Panc1 (cell line): ENCODE measurements at regions not wholly inside any gene's neighbourhood (a gene's known extent, or its start where the extent isn't known, plus 50 kb on each side); places are given as distances from the start of the nearest gene placed in this dataset.

ENCODE experiments used
- ATAC-seq: fragments of 200-7000 bp; cut with Tn5 transposase; 2 replicates; pipeline ENCODE4 v1.9.1; 2020; ENCODE audit warnings: mild to moderate bottlenecking, moderate library complexity
- BruUV-seq: library from RNA; stranded (reverse); fragments of 400-500 nt; replicated peaks from 2 replicates; lab custom pipeline; 2021; lab: Mats Ljungman, UMichigan
- CTCF ChIA-PET: fragments of 300-600 bp; sonication (Branson Sonifier 250); formaldehyde crosslinking; loops from one replicate; lab custom pipeline; 2022; ENCODE audit warnings: antibody characterized with exemption; lab: Charles Lee
- POLR2A ChIA-PET: fragments of 300-600 bp; sonication (Branson Sonifier 250); formaldehyde crosslinking; loops from one replicate; lab custom pipeline; 2022; ENCODE audit warnings: antibody characterized with exemption; lab: Charles Lee
- DNase-seq: peaks from one replicate; pipeline ENCODE4 v3.0.0-alpha.2; 2010; ENCODE audit warnings: low read depth, low spot score
- H3K27ac ChIP-seq: 2 replicates; pipeline ENCODE4 v1.5.1; 2011; ENCODE audit warnings: mild to moderate bottlenecking, low read length, inconsistent platforms
- H3K27me3 ChIP-seq: fragments of 200-500 bp; sonication (Bioruptor generic); 2 replicates; pipeline ENCODE4 v1.6.0; 2014; ENCODE audit warnings: low read length, inconsistent platforms; ENCODE audit not compliant: control insufficient read depth, insufficient read depth
- H3K36me3 ChIP-seq: fragments of 200-500 bp; sonication (Bioruptor generic); 2 replicates; pipeline ENCODE4 v1.5.1; 2014; ENCODE audit warnings: inconsistent platforms, mild to moderate bottlenecking, low read length, moderate library complexity; ENCODE audit not compliant: control insufficient read depth, insufficient read depth
- H3K4me1 ChIP-seq: 2 replicates; pipeline ENCODE4 v1.5.1; 2011; ENCODE audit warnings: inconsistent platforms, mild to moderate bottlenecking, low read length, moderate library complexity; ENCODE audit not compliant: control insufficient read depth, insufficient read depth
- H3K4me3 ChIP-seq, 2 experiments: 2 replicates each; pipeline ENCODE4 v1.5.1; 2011 to 2012; ENCODE audit warnings: low read depth in 2 of 2, low read length in 2 of 2, mild to moderate bottlenecking in 2 of 2, inconsistent platforms in 1 of 2, moderate library complexity in 1 of 2
- H3K9me3 ChIP-seq: fragments of 200-500 bp; sonication (Bioruptor generic); 2 replicates; pipeline ENCODE4 v1.5.1; 2014; ENCODE audit warnings: low read depth, mild to moderate bottlenecking, inconsistent platforms, low read length, moderate library complexity; ENCODE audit not compliant: control insufficient read depth, insufficient read depth
- CTCF ChIP-seq: fragments of 450-650 bp; IDR thresholded peaks from 2 replicates; pipeline ENCODE4 v1.5.1; 2017; ENCODE audit warnings: mild to moderate bottlenecking
- POLR2AphosphoS5 ChIP-seq: IDR thresholded peaks from 2 replicates; pipeline ENCODE4 v1.6.1; 2012; ENCODE audit warnings: mild to moderate bottlenecking, low read depth, low read length, moderate library complexity
- REST ChIP-seq, 2 experiments: IDR thresholded peaks; 2 replicates each; pipeline ENCODE4 v1.6.1; 2011 to 2012; ENCODE audit warnings: low read depth in 2 of 2, control low read depth in 1 of 2, low read length in 1 of 2, mild to moderate bottlenecking in 1 of 2, moderate library complexity in 1 of 2; ENCODE audit not compliant: insufficient read depth in 1 of 2
- SIN3A ChIP-seq: IDR thresholded peaks from 2 replicates; pipeline ENCODE4 v1.6.1; 2012; ENCODE audit warnings: low read depth, mild to moderate bottlenecking, low read length, moderate library complexity, borderline replicate concordance; ENCODE audit not compliant: insufficient read depth
- TCF7L2 ChIP-seq: IDR thresholded peaks from 2 replicates; pipeline ENCODE4 v1.6.1; 2011; ENCODE audit warnings: mild to moderate bottlenecking, low read depth, low read length, inconsistent platforms
- in situ Hi-C: cut with HindIII; loops from 2 replicates; pipeline ENCODE4 v1.10.0; 2016; ENCODE audit warnings: low sequenced_read_pairs, low pct_unique_long_range_greater_than_20kb
- intact Hi-C: fragments of 100-400 bp; cut with micrococcal nuclease; formaldehyde crosslinking; loops from one replicate; pipeline ENCODE4 v1.10.0; 2022; ENCODE audit not compliant: unreplicated experiment

GRCh38 chr14:53606203-53606602, 350.4 kb downstream of the BMP4 start:
- no peaks in the 10 kb centered on the region for H3K4me1 ChIP-seq
- no peaks in the 10 kb centered on the region for H3K27me3 ChIP-seq
- H3K9me3 ChIP-seq = no peaks in the 10 kb centered on the region
- ChIA-PET POLR2A (no interaction called here), CTCF (no interaction called here)
- no peak overlapping the region for H3K4me3 ChIP-seq
- H3K27ac ChIP-seq = no peak overlapping the region
- in situ Hi-C loops (no loop called here), intact Hi-C loops (no loop called here)
- no peaks in the 10 kb centered on the region for H3K36me3 ChIP-seq
- TF ChIP-seq REST (IDR thresholded peaks at IDR 0.05; ENCODE audit: insufficient read depth in 1 of 2, low read depth in 2 of 2, low read length in 1 of 2) (no peak), POLR2AphosphoS5 (no peak), CTCF (no peak), TCF7L2 (no peak), SIN3A (no peak)
- ATAC-seq = no peak
- no peak for DNase-seq
- BruUV-seq = no TSS peak

- Histone ChIP-seq H3K27ac (no peak overlapping the region), H3K36me3 (no peaks in the 10 kb centered on the region), H3K4me1 (no peaks in the 10 kb centered on the region), H3K4me3 (no peak overlapping the region), H3K9me3 (no peaks in the 10 kb centered on the region), H3K27me3 (no peaks in the 10 kb centered on the region)
- ATAC-seq (no peak), DNase-seq (no peak)
- POLR2A ChIA-PET = no interaction called here
- TF ChIP-seq SIN3A (no peak), CTCF (no peak), TCF7L2 (no peak), REST (IDR thresholded peaks at IDR 0.05; ENCODE audit: insufficient read depth in 1 of 2, low read depth in 2 of 2, low read length in 1 of 2) (no peak), POLR2AphosphoS5 (no peak)
- in situ Hi-C loops (no loop called here), intact Hi-C loops (no loop called here)
- CTCF ChIA-PET = no interaction called here
- BruUV-seq = no TSS peak
These were observed 351.1 kb downstream of the BMP4 start for GRCh38 chr14:53605562-53605961.
